Osteocyte (in vitro differentiated cells): ENCODE measurements at regions not wholly inside any gene's neighbourhood (a gene's known extent, or its start where the extent isn't known, plus 50 kb on each side); places are given as distances from the start of the nearest gene placed in this dataset.

ENCODE experiments used
- DNase-seq: peaks from one replicate; pipeline ENCODE4 v3.0.0; 2021; ENCODE audit warnings: mixed read lengths; ENCODE audit not compliant: unreplicated experiment; ENCODE audit errors: extremely low spot score
- H3K27ac Mint-ChIP-seq: one replicate; pipeline ENCODE4 v1.8.0; 2021; ENCODE audit warnings: mild to moderate bottlenecking, mixed read lengths; ENCODE audit not compliant: unreplicated experiment
- H3K27me3 Mint-ChIP-seq: one replicate; pipeline ENCODE4 v1.8.0; 2021; ENCODE audit warnings: mixed read lengths; ENCODE audit not compliant: unreplicated experiment
- H3K36me3 Mint-ChIP-seq: one replicate; pipeline ENCODE4 v1.8.0; 2021; ENCODE audit warnings: mixed read lengths; ENCODE audit not compliant: unreplicated experiment
- H3K4me1 Mint-ChIP-seq: one replicate; pipeline ENCODE4 v1.8.0; 2021; ENCODE audit warnings: mixed read lengths; ENCODE audit not compliant: unreplicated experiment
- H3K4me3 Mint-ChIP-seq: one replicate; pipeline ENCODE4 v1.8.0; 2021; ENCODE audit warnings: mild to moderate bottlenecking, moderate library complexity, mixed read lengths; ENCODE audit not compliant: unreplicated experiment
- H3K9me3 Mint-ChIP-seq: one replicate; pipeline ENCODE4 v1.8.0; 2021; ENCODE audit warnings: mixed read lengths; ENCODE audit not compliant: unreplicated experiment
- TF ChIP-seq, protein P1 (sequence below): fragments of 200-600 bp; sonication (generic); IDR thresholded peaks from 2 replicates; pipeline ENCODE4 v1.5.0; 2021; ENCODE audit warnings: antibody characterized with exemption, mild to moderate bottlenecking, moderate library complexity

DNA sequence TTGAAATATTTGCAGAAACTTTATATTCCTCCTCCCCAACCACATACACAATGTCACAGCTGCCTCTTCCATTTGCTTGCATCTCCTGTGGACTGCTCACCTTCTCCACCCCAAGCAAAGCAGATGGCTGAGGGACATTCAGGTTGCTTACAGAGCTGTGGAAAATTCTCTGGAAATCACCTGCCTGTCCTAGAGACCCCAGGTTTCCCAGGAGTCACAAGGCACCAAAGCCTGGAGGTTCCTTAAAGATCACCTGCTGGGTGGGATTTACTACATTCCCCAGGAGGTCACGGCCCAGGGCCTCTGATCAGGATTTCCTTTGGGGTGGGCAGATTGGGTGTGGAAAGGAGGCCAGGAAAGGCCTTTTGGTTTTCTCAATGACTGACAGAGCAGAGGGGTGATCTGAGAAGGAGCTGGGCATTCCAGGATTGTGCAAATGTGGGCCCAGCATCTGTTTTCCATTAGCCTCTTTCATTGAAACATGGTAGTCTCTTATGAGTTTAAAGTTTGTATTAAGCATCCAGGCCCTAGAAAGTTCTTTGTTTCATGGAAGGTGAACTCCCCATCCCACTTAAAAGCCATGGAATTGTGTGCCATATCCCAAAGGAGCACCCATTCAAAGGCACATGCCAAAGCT is 410.7 kb upstream of the TNP1 start:
- DNase-seq = no peak
- Mint-ChIP-seq H3K27me3 (no peaks in the 10 kb centered on the region), H3K27ac (no peak overlapping the region)

DNA sequence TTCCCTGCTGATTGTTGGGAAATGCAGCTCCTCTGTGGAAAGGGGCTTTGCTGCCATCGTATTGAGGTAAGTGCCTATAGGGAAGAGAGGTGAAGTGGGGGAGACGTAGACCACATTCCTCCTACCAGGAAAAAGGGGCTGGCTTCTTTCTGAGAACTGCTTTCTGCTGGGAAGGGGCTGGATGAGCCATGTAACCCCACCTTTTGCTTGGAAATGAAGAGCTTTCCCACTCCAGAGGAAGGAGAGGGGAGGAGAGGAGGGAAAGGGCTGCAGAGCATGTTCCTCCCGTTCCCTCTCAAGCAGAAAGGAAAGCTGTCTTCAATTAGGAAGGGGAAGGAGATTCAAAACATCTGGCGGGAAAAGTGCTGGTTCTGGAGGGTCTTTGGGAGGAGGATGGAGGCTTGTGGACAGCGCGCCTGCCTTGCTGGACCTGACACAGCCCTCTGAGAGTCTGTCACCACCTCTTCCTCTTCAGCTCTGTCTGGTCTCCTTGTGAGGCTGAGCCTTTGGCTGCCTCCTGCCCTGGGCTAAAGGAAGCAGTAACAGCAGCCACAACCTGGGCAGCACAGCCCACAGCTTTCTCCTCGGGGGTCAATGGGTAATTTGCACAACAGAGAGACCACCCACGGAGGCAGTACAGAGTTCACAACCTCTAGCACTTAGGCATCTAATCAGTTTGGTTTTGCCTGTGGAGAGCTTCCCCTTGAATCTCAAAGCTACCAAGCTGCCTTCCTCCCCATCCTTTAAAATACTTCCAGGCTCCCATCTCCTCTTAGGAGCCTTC is 410.0 kb upstream of the TNP1 start:
- Mint-ChIP-seq H3K36me3 (no peaks in the 10 kb centered on the region), H3K9me3 (peaks cover 8% of the 10 kb centered on the region), H3K4me3 (no peak overlapping the region), H3K27ac (no peak overlapping the region), H3K27me3 (no peaks in the 10 kb centered on the region), H3K4me1 (peaks cover 19% of the 10 kb centered on the region)
- DNase-seq = no peak
- TF ChIP-seq, protein P1, sequence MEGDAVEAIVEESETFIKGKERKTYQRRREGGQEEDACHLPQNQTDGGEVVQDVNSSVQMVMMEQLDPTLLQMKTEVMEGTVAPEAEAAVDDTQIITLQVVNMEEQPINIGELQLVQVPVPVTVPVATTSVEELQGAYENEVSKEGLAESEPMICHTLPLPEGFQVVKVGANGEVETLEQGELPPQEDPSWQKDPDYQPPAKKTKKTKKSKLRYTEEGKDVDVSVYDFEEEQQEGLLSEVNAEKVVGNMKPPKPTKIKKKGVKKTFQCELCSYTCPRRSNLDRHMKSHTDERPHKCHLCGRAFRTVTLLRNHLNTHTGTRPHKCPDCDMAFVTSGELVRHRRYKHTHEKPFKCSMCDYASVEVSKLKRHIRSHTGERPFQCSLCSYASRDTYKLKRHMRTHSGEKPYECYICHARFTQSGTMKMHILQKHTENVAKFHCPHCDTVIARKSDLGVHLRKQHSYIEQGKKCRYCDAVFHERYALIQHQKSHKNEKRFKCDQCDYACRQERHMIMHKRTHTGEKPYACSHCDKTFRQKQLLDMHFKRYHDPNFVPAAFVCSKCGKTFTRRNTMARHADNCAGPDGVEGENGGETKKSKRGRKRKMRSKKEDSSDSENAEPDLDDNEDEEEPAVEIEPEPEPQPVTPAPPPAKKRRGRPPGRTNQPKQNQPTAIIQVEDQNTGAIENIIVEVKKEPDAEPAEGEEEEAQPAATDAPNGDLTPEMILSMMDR = no peak

More for the DNA sequence above, 410.7 kb upstream of the TNP1 start:
- TF ChIP-seq, protein P1 = no peak
- H3K4me1 Mint-ChIP-seq = peaks cover 19% of the 10 kb centered on the region
- H3K36me3 Mint-ChIP-seq = no peaks in the 10 kb centered on the region
- peaks cover 8% of the 10 kb centered on the region for H3K9me3 Mint-ChIP-seq
- H3K4me3 Mint-ChIP-seq = no peak overlapping the region

DNA sequence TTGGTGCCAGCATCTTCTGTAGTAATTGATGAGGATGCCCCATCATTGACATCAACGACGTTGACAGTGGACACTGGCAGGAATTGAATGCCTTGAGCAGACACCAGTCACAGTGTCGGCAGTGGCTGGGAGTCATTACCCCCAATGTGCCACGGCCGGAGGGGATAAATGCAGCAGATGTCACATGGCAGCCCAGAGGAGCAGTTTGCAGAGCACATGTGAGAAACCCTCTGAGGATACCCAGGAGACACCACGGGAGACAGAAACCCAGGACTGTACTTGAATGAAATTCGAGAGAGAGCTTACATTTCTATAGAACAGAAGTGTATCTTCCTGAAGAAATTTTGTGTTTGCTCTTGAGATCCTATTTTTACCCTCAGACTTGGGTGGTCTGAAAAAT is 409.1 kb upstream of the TNP1 start:
- peaks cover 19% of the 10 kb centered on the region for H3K4me1 Mint-ChIP-seq
- H3K36me3 Mint-ChIP-seq = no peaks in the 10 kb centered on the region
- no peak overlapping the region for H3K27ac Mint-ChIP-seq
- DNase-seq = no peak
- no peaks in the 10 kb centered on the region for H3K27me3 Mint-ChIP-seq
- no peak overlapping the region for H3K4me3 Mint-ChIP-seq
- H3K9me3 Mint-ChIP-seq = peaks cover 8% of the 10 kb centered on the region
- TF ChIP-seq, protein P1 = no peak

DNA sequence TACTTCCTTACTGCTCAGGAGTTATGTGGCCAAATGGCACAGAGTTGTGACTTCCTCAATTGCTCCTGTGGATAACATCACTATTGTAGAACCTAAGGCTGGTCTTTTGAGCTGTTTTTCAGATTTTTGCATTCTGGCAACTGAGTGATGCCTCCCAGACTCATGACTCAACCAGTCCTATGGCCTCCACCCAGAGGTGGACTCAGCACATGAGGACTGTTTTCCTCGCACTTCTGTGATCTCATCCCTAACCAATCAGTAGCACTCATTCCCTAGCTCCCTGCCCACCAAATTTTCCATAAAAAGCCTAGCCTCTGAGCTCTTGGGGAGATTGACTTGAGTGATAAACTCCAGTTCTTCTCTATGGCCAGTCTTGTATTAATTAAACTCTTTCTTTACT is 407.9 kb upstream of the TNP1 start:
- no peaks in the 10 kb centered on the region for H3K27me3 Mint-ChIP-seq
- no peak overlapping the region for H3K27ac Mint-ChIP-seq
- DNase-seq = no peak
- H3K36me3 Mint-ChIP-seq = no peaks in the 10 kb centered on the region
- TF ChIP-seq, protein P1 = no peak
- H3K4me1 Mint-ChIP-seq = peaks cover 19% of the 10 kb centered on the region
- no peak overlapping the region for H3K4me3 Mint-ChIP-seq
- H3K9me3 Mint-ChIP-seq = peaks cover 8% of the 10 kb centered on the region

DNA sequence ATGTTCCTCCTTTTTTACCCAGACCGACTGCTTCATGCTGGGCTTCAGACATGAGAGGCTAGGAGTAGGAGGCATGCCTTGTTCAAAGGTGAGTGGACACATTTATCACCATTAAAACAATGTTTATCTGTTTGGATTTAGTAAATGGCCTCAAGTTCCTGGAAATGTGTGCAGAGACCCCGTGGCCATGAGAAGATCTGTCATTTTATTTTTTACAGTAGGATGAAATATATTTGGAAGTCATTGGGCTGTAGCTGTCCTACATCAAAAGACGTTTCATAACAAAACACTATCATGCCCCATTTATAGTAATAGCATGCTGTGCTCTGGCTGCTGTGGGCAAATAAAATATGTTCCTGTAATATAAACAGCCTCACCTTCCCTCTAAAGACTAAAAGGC is 403.9 kb upstream of the TNP1 start:
- no peak overlapping the region for H3K4me3 Mint-ChIP-seq
- no peak for DNase-seq
- H3K4me1 Mint-ChIP-seq = no peaks in the 10 kb centered on the region
- no peaks in the 10 kb centered on the region for H3K36me3 Mint-ChIP-seq
- TF ChIP-seq, protein P1 = no peak
- H3K27me3 Mint-ChIP-seq = no peaks in the 10 kb centered on the region
- H3K27ac Mint-ChIP-seq = no peak overlapping the region
- peaks cover 8% of the 10 kb centered on the region for H3K9me3 Mint-ChIP-seq
